ENCODE measurements at regions not wholly inside any gene's neighbourhood (a gene's known extent, or its start where the extent isn't known, plus 50 kb on each side); places are given as distances from the start of the nearest gene placed in this dataset.

DNA sequence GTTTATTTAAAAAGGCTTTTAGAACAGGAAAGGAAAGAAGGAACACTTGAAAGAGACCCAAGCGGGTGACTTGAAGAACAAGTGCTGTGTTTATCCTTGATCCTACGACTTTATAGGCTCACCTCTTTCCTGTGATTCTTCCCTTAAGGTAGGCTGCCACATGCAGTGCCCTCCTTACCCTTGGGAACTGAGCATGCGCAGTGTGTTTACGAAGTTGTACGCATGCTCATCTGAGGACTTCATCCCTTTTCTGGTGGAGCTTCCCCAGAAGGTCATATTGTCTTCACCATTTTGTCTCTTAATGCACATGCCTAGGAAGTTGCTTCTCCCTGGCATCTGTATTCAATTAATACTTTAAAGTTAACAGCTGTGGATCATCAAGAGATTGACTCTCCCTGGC lies 49.9 kb upstream of the VOPP1 start:
- no peak overlapping the region for H3K4me3 ChIP-seq
- H3K27ac ChIP-seq: no peak overlapping the region
- H3K9me3 ChIP-seq (replicated peaks): peaks cover 10% of the 10 kb centered on the region
- no peaks in the 10 kb centered on the region for H3K4me1 ChIP-seq
- H3K27me3 ChIP-seq: no peaks in the 10 kb centered on the region
- no peak for DNase-seq
- H3K36me3 ChIP-seq: no peaks in the 10 kb centered on the region

Measured in SJCRH30 (cell line).